ENCODE measurements at regions not wholly inside any gene's neighbourhood (a gene's known extent, or its start where the extent isn't known, plus 50 kb on each side); places are given as distances from the start of the nearest gene placed in this dataset.
"Not testable (repeated sequence)": the region's sequence is repeated elsewhere in the genome, so short reads cannot be mapped to it uniquely, and the experiment has no call there.

DNA sequence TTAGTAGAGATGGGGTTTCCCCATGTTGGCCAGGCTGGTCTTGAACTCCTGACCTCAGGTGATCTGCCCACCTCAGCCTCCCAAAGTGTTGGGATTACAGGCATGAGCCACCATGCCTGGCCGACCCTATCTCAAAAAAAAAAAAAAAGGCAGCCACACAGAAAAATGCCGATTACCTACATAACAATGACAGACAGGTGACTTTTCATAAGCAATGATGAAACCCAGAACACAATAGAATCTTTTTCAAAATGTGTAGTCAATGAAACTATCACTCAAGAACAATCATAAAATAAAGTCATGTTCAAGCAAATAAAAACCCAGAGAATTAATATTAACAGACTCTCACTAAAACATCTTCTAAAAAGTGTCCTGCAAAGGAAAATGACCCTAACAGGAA is 135.6 kb upstream of the MVB12B start:
- not testable (repeated sequence) for DNase-seq

DNA sequence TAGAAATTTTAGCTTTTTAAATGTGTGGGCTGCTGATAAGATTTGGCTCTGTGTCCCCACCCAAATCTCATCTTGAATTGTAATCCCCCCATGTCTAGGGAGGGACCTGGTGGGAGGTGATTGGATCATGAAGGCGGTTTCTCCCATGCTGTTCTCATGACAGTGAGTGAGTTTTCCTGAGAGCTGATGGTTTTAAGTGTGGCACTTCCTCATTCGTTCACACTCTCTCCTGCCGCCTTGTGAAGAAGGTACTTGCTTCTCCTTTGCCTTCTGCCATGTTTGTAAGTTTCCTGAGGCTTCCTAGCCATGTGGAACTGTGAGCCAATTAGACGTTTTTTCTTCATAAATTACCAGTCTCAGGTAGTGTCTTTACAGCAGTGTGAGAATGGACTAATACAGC is 127.8 kb upstream of the MVB12B start:
- no peak for DNase-seq

DNA sequence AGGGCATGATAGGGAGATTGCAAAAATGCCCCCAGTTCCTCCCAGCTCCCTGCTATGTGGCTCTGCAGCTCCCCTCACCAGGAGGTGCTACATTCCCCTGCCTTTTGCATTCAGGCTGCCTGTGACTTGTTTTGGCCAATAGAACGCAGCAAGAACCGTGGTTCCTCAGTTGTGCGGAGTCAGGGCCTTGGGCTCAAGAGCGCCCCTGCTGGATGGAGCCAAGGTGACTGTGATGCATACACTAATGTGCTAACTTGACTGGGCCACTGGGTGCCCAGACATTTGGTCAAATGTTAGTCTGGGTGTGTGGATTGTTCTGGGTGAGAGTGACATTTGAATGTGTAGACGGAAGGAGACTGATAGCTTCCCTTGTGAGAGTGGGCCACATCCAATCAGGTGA is 123.3 kb upstream of the MVB12B start:
- peak; percentile 6 for DNase-seq

DNA sequence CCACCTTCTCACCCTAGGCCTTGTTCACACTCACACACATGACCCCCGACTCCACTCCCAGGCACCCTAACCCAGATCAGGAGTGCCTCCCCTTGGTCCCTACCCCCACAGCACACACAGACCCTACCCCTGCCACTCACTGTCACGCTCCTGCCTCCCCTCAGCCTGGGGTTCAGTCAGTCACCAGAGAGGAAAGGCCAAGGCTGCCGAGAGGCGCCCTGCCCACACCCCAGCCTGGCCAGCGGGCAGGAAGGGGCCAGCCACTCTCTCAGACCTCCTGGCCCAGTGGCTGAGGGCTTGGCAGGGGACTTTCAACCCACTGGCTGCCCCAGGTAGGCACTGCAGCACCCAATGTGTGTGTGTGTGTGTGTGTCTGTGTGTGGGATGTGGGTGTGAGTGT is 122.4 kb upstream of the MVB12B start:
- DNase-seq = no peak

DNA sequence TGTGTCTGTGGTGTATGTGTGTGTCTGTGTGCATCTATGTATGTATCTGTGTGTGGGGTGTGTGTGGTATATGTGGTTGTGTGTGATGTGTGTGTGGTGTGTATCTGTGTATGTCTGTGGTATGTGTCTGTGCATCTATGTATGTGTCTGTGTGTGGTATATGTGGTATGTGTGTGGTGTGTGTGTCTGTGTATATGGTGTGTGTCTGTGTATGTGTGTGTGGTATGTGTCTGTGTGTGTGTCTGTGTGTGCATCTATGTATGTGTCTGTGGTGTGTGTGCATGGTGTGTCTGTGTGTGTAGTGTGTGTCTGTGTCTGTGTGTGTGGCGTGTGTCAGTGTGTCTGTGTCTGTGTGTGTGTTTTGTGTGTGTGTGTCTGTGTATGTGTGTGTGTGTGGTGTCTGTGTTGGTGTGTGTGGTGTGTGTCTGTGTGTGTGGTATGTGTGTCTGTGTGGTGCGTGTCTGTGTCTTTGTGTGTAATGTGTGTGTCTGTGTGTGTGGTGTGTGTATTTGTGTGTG is 121.9 kb upstream of the MVB12B start:
- DNase-seq = no peak

DNA sequence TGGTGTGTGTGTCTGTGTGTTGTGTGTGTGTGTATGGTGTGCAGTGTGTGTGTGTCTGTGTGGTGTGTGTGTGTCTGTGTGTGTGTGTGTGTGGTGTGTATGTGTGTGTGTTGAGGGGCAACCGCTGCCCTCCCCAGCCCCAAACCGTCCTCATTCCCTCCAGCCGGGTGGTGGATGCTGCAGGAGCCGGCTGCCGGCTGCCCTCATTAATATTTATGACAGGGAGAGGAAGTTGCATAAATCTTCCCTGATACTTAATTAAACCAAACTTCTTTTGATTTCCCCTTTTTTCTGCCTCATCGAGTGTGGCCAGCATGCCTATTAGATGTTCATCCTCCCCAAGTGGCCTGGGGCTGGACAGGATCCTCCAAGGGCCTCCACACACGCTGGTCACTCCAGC is 121.4 kb upstream of the MVB12B start:
- DNase-seq = no peak

DNA sequence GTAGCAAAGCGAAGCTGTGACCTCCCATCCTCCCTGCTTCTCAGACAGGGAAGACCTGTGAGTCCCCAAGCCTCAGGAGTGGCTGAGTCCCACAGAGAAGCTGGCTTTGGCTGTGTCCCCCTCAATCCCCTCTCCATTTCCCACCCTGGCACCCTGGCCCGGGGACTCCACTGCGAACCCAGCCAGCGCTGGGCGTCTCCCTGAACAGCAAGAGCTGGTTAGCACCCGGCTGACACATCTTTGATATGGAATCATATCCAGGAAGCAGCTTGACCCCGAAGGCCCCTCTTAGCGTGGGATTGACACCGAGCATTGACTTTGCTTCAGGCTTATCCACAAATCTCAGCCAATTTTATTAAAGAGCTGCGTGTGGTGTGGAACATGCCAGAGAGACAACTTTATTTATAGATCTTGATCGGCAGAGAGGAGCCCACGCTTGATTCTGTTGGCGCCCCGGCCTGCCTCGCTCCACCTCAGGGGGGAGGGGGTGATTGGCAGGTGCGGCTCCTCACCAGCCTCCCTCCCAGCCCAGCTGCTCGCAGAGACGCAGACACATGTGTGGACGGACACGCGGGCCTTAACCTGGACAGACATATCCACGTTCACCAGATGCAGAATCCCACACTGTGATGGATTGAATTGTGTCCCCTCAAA is 120.7 kb upstream of the MVB12B start:
- no peak for DNase-seq

DNA sequence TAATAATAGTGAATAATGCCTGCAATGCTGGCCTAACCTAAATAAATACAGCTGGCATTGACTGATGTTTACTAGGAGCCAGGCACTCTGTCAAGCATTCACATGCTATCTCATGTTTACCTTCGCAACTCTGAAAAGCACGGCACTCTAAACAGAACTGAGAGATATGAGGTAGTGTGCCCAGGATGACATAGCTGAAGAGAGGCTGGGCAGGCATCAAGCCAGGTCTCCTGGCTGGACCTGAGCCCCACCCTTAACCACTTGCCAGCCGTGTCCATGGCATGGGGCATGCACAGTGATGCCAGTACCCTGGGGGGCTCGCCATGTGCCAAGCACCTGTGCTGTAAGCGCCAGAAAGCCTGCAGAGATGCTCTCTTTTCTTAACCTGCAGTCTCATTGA is 119.4 kb upstream of the MVB12B start:
- no peak for DNase-seq

DNA sequence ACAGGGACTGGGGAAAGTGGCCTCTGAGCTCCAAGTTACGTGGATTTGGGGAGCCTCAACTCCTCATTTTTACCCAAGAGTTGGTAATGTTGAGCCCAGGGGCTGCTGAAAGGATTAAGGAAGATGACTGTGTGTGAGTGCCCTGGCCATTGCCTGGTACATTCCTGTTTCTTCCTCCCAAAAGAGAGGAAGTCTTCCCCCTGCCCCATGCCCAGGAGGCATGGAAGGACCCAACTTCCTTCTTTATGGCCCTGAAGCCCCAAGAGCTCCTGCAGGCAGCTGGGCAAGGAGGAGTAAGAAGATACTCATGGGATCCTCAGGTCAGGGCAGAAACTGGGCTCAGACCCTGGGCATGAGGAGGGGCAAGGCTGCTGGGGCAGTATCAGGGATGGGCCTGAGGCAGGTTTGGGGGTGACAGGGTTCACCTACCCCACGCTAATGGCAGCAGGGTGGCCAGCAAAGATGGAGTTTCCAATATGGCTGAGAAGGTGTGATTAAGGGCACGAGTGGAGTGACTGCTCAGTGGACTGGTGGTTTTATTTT is 118.3 kb upstream of the MVB12B start:
- no peak for DNase-seq

DNA sequence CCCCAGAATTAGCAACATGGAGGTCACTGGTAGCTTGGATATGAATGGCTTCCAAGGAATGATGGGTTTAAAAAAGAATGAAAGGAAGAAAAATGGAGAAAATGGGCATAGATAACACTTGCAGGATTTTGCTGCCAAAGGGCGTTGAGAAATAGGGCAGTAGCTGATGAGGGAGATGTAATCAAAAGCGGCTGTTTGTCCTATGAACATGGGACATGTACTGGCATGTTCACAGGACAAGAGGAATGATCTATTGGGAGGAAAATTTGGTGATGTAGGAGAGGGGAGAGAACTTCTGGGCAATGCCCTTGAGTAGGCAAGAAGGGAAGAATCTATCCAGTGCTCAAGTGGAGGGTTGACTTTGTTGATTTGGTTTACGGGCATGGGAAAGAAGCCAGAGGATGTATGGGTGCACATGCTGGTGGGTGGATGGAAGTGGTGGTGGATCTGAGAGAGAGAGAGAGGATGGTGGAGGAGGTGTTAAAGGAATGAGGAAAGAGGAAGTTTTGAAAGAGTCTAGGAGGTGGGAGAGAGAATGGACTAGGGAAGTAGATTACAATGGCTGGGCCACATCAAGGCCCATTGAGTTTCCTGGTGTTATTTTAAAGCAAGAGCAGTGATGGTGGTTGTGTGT is 115.1 kb upstream of the MVB12B start:
- no peak for DNase-seq

DNA sequence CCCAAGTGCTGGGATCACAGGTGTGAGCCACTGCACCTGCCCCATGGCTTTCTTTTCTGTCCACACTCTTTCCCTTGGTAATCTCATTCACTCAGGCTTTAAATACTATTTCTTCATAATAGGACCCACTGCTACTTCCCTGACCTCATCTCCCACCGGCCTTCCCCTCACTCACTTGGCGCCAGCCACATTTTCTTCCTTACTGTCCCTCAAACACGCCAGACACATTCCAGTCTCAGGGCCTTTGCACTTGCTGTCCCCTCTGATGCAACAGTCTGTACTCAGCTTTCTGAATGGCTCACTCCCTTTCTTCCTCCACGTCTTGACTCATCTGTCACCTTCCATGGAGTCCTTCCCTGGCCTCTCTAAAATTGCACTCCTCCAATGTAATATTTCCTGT is 111.1 kb upstream of the MVB12B start:
- no peak for DNase-seq

DNA sequence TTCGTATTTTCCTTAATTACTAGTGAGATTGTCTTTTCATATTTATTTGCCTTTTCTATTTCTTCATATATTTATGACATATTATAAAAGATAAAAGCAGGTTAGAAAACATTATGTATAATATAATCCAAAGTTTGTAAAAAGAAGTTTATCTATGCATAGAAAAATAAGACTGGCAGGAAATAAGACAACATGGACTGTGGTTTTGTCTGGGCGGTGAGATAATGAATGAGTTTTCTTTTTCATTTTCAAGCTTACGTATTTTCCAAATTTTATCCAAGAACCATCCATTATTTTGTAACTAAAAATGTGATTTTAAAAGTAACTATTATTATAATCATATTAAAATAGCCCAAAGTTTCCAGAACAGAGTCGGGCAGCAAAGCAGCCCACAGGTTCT is 109.8 kb upstream of the MVB12B start:
- no peak for DNase-seq

DNA sequence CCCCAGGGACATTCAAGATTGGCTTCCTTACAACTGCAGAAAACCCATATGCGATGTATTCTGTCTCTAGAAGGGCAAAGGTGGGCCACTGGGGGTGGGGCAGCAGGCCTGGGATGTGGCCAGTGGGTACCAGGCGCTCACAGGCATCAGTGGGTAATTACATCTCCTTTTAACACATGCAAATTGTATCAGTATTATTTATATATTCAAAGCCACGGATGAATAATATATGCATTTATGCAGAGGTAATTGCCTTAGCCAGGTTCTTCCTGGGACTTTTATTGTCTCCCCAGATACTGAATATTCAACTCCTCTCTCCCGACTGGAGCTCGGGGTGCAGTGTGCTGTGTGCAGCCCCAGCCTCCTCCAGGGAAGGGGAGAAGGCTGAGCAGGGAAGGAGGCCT is 109.4 kb upstream of the MVB12B start:
- no peak for DNase-seq

DNA sequence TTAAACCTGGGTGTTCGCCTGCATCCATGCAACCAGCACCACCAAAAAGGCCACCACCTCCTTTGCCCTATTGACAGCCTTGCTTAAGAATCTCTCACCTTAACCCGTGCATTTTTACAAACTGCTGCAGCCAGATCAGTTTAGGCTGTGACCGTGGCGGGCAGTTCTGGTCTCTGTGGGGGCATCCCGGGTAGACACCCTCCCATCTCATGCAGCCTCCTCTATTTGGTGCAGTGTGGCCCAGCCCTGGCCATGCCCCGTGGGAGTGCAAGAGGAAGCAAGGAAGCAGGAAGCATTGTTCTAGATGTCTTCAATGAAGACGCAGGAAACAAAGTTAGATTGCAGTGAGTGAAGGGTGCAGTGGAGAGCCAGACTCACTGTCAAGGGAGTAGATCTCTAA is 108.8 kb upstream of the MVB12B start:
- DNase-seq = no peak

DNA sequence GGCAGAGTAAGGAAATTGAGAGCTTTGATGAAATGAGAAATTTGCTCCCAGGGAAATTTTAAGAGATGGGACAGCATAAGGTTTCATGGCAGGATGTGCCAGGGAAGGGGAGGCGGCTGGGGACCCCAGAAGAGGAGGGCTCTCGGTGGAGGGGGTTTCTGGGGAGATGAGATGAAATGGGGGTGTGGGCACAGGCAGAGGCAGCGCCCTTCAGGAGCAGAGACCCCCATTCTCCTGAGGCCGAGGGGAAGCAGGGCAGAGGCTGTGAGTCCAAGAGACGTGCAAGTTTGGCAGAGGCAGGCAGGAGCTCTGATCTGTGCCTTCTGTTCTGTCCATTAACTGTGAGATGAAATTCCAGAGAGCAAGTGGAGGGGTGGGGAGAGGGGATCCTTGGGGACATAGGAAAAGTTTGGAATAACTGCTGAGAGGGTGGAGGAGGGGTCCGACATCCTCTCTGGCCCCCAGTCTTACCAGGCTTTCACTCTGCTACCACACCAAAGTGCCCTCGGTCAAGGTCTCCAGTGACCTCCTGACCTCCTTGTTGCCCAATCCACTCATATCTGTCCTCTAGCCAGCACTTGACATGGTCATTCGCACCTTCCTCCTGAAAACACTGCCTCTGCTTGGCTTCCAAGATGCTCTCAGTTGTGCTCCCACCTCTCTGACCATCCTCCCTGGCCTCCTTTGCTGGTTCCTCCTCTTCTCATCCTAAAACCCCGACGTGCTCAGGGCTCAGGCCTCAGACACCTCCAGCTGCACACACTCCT is 108.1 kb upstream of the MVB12B start:
- DNase-seq = no peak

DNA sequence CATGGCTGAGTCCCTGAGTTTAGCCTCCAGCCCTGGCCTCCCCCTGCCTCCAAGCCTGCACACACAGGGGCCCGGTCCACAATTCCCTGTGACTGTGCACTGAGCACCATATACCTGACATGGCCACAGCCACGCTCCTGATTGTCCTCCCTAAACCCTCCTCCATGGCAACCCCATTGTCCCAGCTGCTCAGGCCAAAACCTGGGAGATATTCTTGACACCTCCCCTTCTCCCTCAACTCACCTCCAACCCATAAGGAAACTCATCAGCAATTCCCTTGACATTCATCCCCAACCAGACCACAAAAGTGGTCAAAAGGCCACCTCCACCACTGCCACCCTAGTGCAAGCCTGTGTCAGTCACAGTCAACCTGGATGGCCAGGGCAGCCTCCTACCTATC is 107.5 kb upstream of the MVB12B start:
- no peak for DNase-seq

DNA sequence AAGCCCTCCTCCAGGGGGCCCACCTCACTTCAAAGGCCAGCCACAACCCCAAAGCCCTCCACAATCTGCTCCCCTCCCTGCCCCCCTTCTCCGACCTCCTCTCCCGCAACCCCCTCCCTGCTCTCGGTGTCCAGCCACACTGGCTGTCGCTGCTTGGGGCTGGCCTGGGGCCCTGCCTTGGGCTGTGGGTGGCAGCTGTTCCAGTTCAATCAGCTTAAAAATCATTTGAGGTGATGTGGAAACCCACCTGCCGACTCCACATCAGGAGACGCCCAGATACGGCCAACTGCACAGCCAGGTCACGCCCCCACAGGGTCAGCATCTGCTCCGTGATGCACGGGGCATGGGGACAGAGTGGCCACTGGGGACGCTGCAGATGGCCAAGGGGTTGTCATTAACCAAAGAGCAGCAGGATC is 107.0 kb upstream of the MVB12B start:
- DNase-seq = no peak

DNA sequence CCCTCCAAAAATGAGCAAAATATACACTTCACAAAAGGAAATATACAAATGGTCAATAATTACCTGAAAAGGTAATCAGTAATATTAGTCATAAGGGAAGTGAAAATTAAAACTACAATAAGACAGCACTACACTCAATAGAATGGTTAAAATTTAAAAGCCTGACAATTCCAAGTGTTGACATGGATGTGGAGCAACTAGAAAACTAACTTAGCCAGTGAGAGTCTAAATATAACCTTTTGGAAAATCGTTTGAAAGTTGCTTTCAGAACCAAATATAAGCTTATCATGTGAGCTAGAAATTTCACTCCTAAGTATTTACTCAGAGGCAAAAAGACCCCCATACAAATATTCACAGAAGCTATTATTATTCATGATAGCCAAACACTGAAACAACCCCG is 105.1 kb upstream of the MVB12B start:
- DNase-seq = no peak

DNA sequence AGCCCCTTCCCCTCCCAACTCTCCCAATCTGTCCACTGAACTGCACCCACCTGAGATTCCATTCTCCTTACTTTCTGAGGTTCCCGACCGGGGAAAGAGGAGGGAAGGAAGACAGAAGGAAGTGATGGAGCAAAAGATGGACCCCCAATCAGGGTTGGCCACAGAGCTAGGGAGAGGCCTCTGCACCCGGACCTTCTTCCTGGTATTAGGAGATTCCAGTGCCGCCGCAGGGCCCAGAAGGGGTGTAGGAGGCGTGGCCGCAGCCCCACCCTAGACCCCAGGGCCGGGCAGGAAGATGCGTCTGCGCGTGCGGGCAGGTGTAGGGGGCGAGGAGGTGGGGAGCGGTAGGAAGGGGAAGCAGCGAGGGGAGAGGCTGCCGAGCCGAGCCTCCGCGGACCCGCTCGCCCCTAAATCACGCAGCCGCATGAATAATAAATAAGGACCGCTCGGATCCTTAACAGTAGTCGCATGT is 104.2 kb upstream of the MVB12B start:
- no peak for DNase-seq

DNA sequence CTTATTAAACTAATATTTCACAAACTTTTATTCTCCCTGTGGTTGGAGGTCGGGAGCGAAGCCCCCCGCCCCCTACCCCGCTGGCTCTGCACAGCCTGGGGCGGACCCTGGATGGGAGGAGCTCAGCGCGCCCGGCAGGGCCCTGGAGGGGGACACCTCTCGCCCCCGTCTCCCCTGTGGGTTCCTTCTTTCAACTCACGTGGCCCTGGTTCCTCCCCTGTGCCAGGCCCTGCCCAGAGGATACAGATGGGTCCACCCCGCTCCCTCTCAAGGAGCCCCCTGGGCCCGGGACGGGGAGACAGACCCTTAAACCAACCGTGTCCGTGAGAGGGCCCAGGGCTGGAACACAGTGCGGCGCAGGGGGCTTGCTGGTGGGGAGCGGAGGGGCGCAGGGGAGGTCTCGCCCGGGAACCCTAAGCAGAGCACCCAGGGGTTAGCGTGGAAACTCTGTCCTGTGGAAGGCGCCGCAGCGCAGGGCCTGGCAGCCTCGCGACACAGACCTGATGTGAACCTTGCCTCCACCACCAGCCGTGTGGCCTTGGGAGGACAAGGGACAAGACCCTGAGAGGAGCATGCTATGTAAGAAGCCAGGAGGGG is 103.7 kb upstream of the MVB12B start:
- DNase-seq = no peak

DNA sequence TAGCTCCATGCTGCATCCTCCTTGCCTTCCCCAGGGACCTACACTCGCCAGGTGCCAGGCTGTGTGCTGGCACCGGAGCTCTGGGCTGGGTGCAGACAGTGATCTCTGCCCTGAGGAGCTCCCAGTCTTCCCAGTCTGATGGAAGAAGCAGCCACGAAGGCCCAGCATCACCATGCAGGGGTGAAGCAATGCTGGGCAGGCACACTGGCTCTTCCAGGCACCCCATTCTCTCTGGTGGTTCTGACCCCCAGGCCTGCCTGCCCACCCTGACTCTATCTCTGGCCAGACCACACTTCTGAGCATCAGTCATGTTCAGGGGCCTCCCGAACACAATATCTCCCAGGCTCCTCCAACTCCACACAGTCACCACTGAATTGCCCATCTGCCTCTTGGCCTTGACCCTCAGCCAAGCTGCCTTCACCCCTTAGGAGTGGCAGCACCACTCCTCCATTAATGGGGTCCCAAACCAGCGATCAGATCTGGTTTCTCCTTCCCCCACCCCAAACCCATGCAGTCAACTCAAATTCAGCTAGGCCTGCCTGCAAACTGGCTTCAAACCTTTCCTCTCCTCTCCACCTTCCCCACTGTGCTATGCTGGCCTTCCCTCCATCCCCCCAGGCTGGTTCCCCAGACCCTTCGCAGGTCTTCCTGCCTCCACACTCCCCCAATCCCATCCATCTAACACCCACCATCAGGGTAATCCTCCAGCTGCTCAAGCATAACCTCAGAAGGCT is 102.7 kb upstream of the MVB12B start:
- DNase-seq = no peak
